ENCODE measurements at regions not wholly inside any gene's neighbourhood (a gene's known extent, or its start where the extent isn't known, plus 50 kb on each side); places are given as distances from the start of the nearest gene placed in this dataset.

DNA sequence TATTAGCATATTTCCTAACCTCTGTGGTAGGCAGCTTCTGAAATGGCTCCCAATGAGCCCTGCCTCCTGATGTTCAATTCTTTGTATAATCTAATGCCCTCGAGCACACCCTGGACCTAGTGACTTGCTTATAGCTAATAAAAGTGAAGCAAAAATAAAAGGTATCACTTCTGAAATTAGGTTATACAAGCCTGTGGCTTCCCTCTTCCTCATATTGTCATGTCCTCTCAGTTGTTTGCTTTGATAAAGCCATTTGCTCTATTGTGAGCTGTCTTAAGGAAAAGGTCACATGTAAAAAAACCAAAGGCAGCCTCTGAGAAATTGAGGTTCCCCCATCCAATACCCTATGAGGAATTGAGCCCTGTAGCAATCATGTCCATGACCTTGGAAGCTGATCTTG lies 442.1 kb upstream of the ADGRB3 start:
- TF ChIP-seq GATA2 (IDR thresholded peaks at IDR 0.05; ENCODE audit: insufficient read depth, insufficient read length, low read depth, low read length) (no peak), JUN (IDR thresholded peaks at IDR 0.05; ENCODE audit: borderline replicate concordance, insufficient read depth, insufficient read length, low read depth) (no peak), EZH2 (IDR thresholded peaks at IDR 0.05; ENCODE audit: borderline replicate concordance, low read depth, low read length, severe bottlenecking) (no peak), POLR2AphosphoS5 (IDR thresholded peaks at IDR 0.05; ENCODE audit: insufficient read depth, low read depth, low read length) (no peak), FOS (IDR thresholded peaks at IDR 0.05; ENCODE audit: borderline replicate concordance, insufficient read depth, low read length) (no peak), POLR2A (IDR thresholded peaks at IDR 0.05; ENCODE audit: low read depth, low read length) (no peak), MYC (IDR thresholded peaks at IDR 0.05; ENCODE audit: low read depth, low read length) (no peak)
- TF ChIP-seq, protein P1, sequence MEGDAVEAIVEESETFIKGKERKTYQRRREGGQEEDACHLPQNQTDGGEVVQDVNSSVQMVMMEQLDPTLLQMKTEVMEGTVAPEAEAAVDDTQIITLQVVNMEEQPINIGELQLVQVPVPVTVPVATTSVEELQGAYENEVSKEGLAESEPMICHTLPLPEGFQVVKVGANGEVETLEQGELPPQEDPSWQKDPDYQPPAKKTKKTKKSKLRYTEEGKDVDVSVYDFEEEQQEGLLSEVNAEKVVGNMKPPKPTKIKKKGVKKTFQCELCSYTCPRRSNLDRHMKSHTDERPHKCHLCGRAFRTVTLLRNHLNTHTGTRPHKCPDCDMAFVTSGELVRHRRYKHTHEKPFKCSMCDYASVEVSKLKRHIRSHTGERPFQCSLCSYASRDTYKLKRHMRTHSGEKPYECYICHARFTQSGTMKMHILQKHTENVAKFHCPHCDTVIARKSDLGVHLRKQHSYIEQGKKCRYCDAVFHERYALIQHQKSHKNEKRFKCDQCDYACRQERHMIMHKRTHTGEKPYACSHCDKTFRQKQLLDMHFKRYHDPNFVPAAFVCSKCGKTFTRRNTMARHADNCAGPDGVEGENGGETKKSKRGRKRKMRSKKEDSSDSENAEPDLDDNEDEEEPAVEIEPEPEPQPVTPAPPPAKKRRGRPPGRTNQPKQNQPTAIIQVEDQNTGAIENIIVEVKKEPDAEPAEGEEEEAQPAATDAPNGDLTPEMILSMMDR (IDR thresholded peaks at IDR 0.05; ENCODE audit: extremely low read depth in 1 of 2, insufficient read depth in 1 of 2, low read depth in 1 of 2, low read length in 2 of 2) = no peak
- TF ChIP-seq, protein P2, sequence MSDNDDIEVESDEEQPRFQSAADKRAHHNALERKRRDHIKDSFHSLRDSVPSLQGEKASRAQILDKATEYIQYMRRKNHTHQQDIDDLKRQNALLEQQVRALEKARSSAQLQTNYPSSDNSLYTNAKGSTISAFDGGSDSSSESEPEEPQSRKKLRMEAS (IDR thresholded peaks at IDR 0.05; ENCODE audit: insufficient read depth, insufficient read length) = no peak
- Histone ChIP-seq H3K4me1 (ENCODE audit: control insufficient read depth, extremely low read depth, insufficient read depth, low read length) (no peaks in the 10 kb centered on the region), H3K79me2 (ENCODE audit: control insufficient read depth, insufficient read depth, low read length) (no peaks in the 10 kb centered on the region), H3K27ac (ENCODE audit: insufficient read depth, low read depth, low read length) (no peak overlapping the region), H3K9me3 (replicated peaks; ENCODE audit: control insufficient read depth, insufficient read depth, low read length) (peaks cover 3% of the 10 kb centered on the region), H2AFZ (ENCODE audit: low read depth, low read length) (no peak overlapping the region), H3K36me3 (ENCODE audit: control insufficient read depth in 2 of 2, extremely low read depth in 1 of 2, insufficient read depth in 2 of 2, low read length in 2 of 2) (no peaks in the 10 kb centered on the region), H3K4me3 (replicated peaks in 1 of 3; ENCODE audit: insufficient read depth in 1 of 3, low read depth in 1 of 3, low read length in 3 of 3) (no peak overlapping the region), H4K20me1 (replicated peaks; ENCODE audit: control insufficient read depth, extremely low read depth, insufficient read depth, low read length) (no peaks in the 10 kb centered on the region), H3K4me2 (ENCODE audit: insufficient read depth, low read length) (no peak overlapping the region), H3K9ac (replicated peaks; ENCODE audit: extremely low read depth, insufficient read depth, low read length) (no peak overlapping the region), H3K27me3 (ENCODE audit: control insufficient read depth in 2 of 2, insufficient read depth in 2 of 2, low read length in 2 of 2) (no peaks in the 10 kb centered on the region), H3K9me1 (replicated peaks; ENCODE audit: control insufficient read depth, extremely low read depth, insufficient read depth, low read length) (no peaks in the 10 kb centered on the region)
- ChIA-PET CTCF (no interaction called here), POLR2A (no interaction called here)
- intact Hi-C loops (cut with micrococcal nuclease) = no loop called here
- no peak for FAIRE-seq
- DNase-seq (ENCODE audit: low read depth, low spot score) = no peak
- no TSS peak for BruUV-seq (replicated peaks)
- dilution Hi-C loops (cut with MboI; ENCODE audit: extremely low pct_ligation_motif_present, low sequenced_read_pairs) = no loop called here

Measured in endothelial cell of umbilical vein (primary cell).